GM12865 (cell line): ENCODE measurements at regions not wholly inside any gene's neighbourhood (a gene's known extent, or its start where the extent isn't known, plus 50 kb on each side); places are given as distances from the start of the nearest gene placed in this dataset.

Experiments used
- DNase-seq: peaks from one replicate; pipeline ENCODE4 v3.0.0; 2010; ENCODE audit warnings: low read depth
- H3K4me3 ChIP-seq: 2 replicates; pipeline ENCODE4 v1.5.1; 2011; ENCODE audit warnings: mild to moderate bottlenecking, low read depth, low read length, control low read depth
- CTCF ChIP-seq: IDR thresholded peaks from 2 replicates; pipeline ENCODE4 v1.5.1; 2011; ENCODE audit warnings: low read length, control low read depth, low read depth, inconsistent platforms; ENCODE audit not compliant: insufficient read depth; ENCODE audit errors: missing control alignments

GRCh38 chr1:219278288-219278687 lies 104.6 kb downstream of the LYPLAL1 start:
- TF ChIP-seq CTCF = no peak
- DNase-seq = no peak
- no peak overlapping the region for H3K4me3 ChIP-seq

GRCh38 chr1:219277304-219278105 lies 103.8 kb downstream of the LYPLAL1 start:
- no peak for TF ChIP-seq CTCF
- DNase-seq = no peak
- H3K4me3 ChIP-seq = no peak overlapping the region

GRCh38 chr1:219276049-219276738 lies 102.5 kb downstream of the LYPLAL1 start:
- no peak for TF ChIP-seq CTCF
- DNase-seq = no peak
- no peak overlapping the region for H3K4me3 ChIP-seq

- H3K4me3 ChIP-seq = no peak overlapping the region
- no peak for TF ChIP-seq CTCF
- no peak for DNase-seq
Observed at GRCh38 chr1:219273088-219273686, 99.5 kb downstream of the LYPLAL1 start.

GRCh38 chr1:219271818-219272535 lies 98.3 kb downstream of the LYPLAL1 start:
- H3K4me3 ChIP-seq = no peak overlapping the region
- DNase-seq = peak; percentile 9
- no peak for TF ChIP-seq CTCF

GRCh38 chr1:219269171-219269570 lies 95.5 kb downstream of the LYPLAL1 start:
- TF ChIP-seq CTCF = no peak
- H3K4me3 ChIP-seq = no peak overlapping the region
- DNase-seq = no peak
